DOHH2 (cell line): ENCODE measurements at regions not wholly inside any gene's neighbourhood (a gene's known extent, or its start where the extent isn't known, plus 50 kb on each side); places are given as distances from the start of the nearest gene placed in this dataset.

Experiments
- H3F3A ChIP-seq: fragments of 200-600 bp; sonication (generic), shearing (Covaris generic); 2 replicates; pipeline ENCODE4 v1.6.0; 2016; ENCODE audit warnings: antibody characterized with exemption, mild to moderate bottlenecking; ENCODE audit not compliant: control insufficient read depth, insufficient read depth
- H3K27ac ChIP-seq: fragments of 200-600 bp; sonication (generic); 2 replicates; pipeline ENCODE4 v1.5.1; 2014; ENCODE audit warnings: low read depth, mild to moderate bottlenecking, low read length, moderate library complexity
- H3K27me3 ChIP-seq: fragments of 200-600 bp; sonication (generic); 2 replicates; pipeline ENCODE4 v1.6.1; 2014; ENCODE audit warnings: mild to moderate bottlenecking, low read length, mixed read lengths; ENCODE audit not compliant: control insufficient read depth
- H3K36me3 ChIP-seq: fragments of 200-600 bp; sonication (generic); 2 replicates; pipeline ENCODE4 v1.6.1; 2014; ENCODE audit warnings: mild to moderate bottlenecking, low read length, moderate library complexity, mixed read lengths; ENCODE audit not compliant: control insufficient read depth
- H3K4me1 ChIP-seq: fragments of 200-600 bp; sonication (generic); 2 replicates; pipeline ENCODE4 v1.6.1; 2014; ENCODE audit warnings: mild to moderate bottlenecking, low read length, mixed read lengths; ENCODE audit not compliant: control insufficient read depth
- H3K4me2 ChIP-seq: fragments of 200-600 bp; sonication (generic); 2 replicates; pipeline ENCODE4 v1.6.0; 2014; ENCODE audit warnings: mild to moderate bottlenecking, low read length, moderate library complexity
- H3K4me3 ChIP-seq: fragments of 200-600 bp; sonication (generic); 2 replicates; pipeline ENCODE4 v1.5.1; 2014; ENCODE audit warnings: mild to moderate bottlenecking, low read length, mixed read lengths
- H3K79me2 ChIP-seq: fragments of 200-600 bp; sonication (generic); 2 replicates; pipeline ENCODE4 v1.6.1; 2014; ENCODE audit warnings: mild to moderate bottlenecking, low read length, mixed read lengths; ENCODE audit not compliant: control insufficient read depth
- H3K9me2 ChIP-seq: fragments of 200-600 bp; sonication (generic); replicated peaks from 2 replicates; pipeline ENCODE4 v1.6.1; 2014; ENCODE audit warnings: mild to moderate bottlenecking, low read length, mixed read lengths; ENCODE audit not compliant: control insufficient read depth
- H3K9me3 ChIP-seq: fragments of 200-600 bp; sonication (generic); 2 replicates; pipeline ENCODE4 v1.6.1; 2014; ENCODE audit warnings: antibody characterized with exemption, low read length, mixed read lengths; ENCODE audit not compliant: control insufficient read depth, insufficient read depth
- H4K20me1 ChIP-seq: fragments of 200-600 bp; sonication (generic); 2 replicates; pipeline ENCODE4 v1.6.0; 2014; ENCODE audit warnings: low read depth, mild to moderate bottlenecking, antibody characterized with exemption, low read length, moderate library complexity; ENCODE audit not compliant: control insufficient read depth, insufficient read depth
- CTCF ChIP-seq: fragments of 200-600 bp; sonication (generic); IDR thresholded peaks from one replicate; pipeline ENCODE4 v1.5.1; 2014; ENCODE audit warnings: antibody characterized with exemption, mild to moderate bottlenecking, low read depth, low read length; ENCODE audit not compliant: poor library complexity, severe bottlenecking
- EZH2phosphoT487 ChIP-seq: fragments of 200-600 bp; sonication (generic); IDR thresholded peaks from 2 replicates; pipeline ENCODE4 v1.6.1; 2017; ENCODE audit warnings: borderline replicate concordance, mild to moderate bottlenecking, antibody characterized with exemption, low read length, moderate library complexity, mixed read lengths

- TF ChIP-seq EZH2phosphoT487 (no peak), CTCF (no peak)
- H3K4me2 ChIP-seq = no peak overlapping the region
Observed at GRCh38 chrX:118250445-118250844, 95.5 kb upstream of the WDR44 start.

GRCh38 chrX:118251271-118251670, 94.6 kb upstream of the WDR44 start:
- no peak for TF ChIP-seq EZH2phosphoT487
- no peak for TF ChIP-seq CTCF
- Histone ChIP-seq H4K20me1 (no peaks in the 10 kb centered on the region), H3K9me2 (no peaks in the 10 kb centered on the region), H3F3A (no peaks in the 10 kb centered on the region), H3K9me3 (no peaks in the 10 kb centered on the region), H3K79me2 (no peaks in the 10 kb centered on the region), H3K27me3 (no peaks in the 10 kb centered on the region), H3K4me1 (no peaks in the 10 kb centered on the region), H3K36me3 (no peaks in the 10 kb centered on the region), H3K4me3 (no peak overlapping the region), H3K4me2 (no peak overlapping the region), H3K27ac (no peak overlapping the region)

More at GRCh38 chrX:118250445-118250844, 95.5 kb upstream of the WDR44 start:
- no peaks in the 10 kb centered on the region for H4K20me1 ChIP-seq
- H3K4me1 ChIP-seq = no peaks in the 10 kb centered on the region
- H3K36me3 ChIP-seq = no peaks in the 10 kb centered on the region
- H3F3A ChIP-seq = no peaks in the 10 kb centered on the region
- H3K79me2 ChIP-seq = no peaks in the 10 kb centered on the region
- H3K9me2 ChIP-seq = no peaks in the 10 kb centered on the region
- H3K4me3 ChIP-seq = no peak overlapping the region
- no peak overlapping the region for H3K27ac ChIP-seq
- H3K9me3 ChIP-seq = no peaks in the 10 kb centered on the region
- no peaks in the 10 kb centered on the region for H3K27me3 ChIP-seq

GRCh38 chrX:118252967-118253366, 92.9 kb upstream of the WDR44 start:
- TF ChIP-seq EZH2phosphoT487 = no peak
- no peaks in the 10 kb centered on the region for H4K20me1 ChIP-seq
- H3K79me2 ChIP-seq = no peaks in the 10 kb centered on the region
- no peaks in the 10 kb centered on the region for H3K9me2 ChIP-seq
- no peak overlapping the region for H3K27ac ChIP-seq
- no peaks in the 10 kb centered on the region for H3K27me3 ChIP-seq
- H3F3A ChIP-seq = no peaks in the 10 kb centered on the region
- no peak overlapping the region for H3K4me3 ChIP-seq
- H3K4me2 ChIP-seq = no peak overlapping the region
- H3K36me3 ChIP-seq = no peaks in the 10 kb centered on the region
- no peaks in the 10 kb centered on the region for H3K9me3 ChIP-seq
- H3K4me1 ChIP-seq = no peaks in the 10 kb centered on the region

- Histone ChIP-seq H3K9me2 (no peaks in the 10 kb centered on the region), H3K79me2 (no peaks in the 10 kb centered on the region), H3F3A (no peaks in the 10 kb centered on the region), H3K4me2 (no peak overlapping the region), H3K9me3 (no peaks in the 10 kb centered on the region), H3K36me3 (no peaks in the 10 kb centered on the region), H4K20me1 (no peaks in the 10 kb centered on the region), H3K27me3 (no peaks in the 10 kb centered on the region), H3K4me1 (no peaks in the 10 kb centered on the region), H3K4me3 (no peak overlapping the region), H3K27ac (no peak overlapping the region)
- TF ChIP-seq EZH2phosphoT487 = no peak
- peak; percentile 46 for TF ChIP-seq CTCF
Observed at GRCh38 chrX:118254611-118255010, 91.3 kb upstream of the WDR44 start.
